Neural progenitor cell (in vitro differentiated cells): ENCODE measurements at regions not wholly inside any gene's neighbourhood (a gene's known extent, or its start where the extent isn't known, plus 50 kb on each side); places are given as distances from the start of the nearest gene placed in this dataset.

Experiments
- DNase-seq: peaks from one replicate; pipeline ENCODE4 v3.0.0-alpha.2; 2016; ENCODE audit warnings: low spot score
- H2AFZ ChIP-seq: fragments of 200-600 bp; sonication (generic); replicated peaks from 2 replicates; pipeline ENCODE4 v1.6.1; 2016; ENCODE audit warnings: antibody characterized with exemption
- H3F3A ChIP-seq: fragments of 200-600 bp; sonication (generic); 2 replicates; pipeline ENCODE4 v1.6.1; 2016; ENCODE audit warnings: antibody characterized with exemption, low read depth
- H3K27ac ChIP-seq: fragments of 200-600 bp; sonication (generic); 2 replicates; pipeline ENCODE4 v1.5.1; 2016; ENCODE audit warnings: mild to moderate bottlenecking
- H3K27me3 ChIP-seq: fragments of 200-600 bp; sonication (generic); 2 replicates; pipeline ENCODE4 v1.6.1; 2016; ENCODE audit warnings: mild to moderate bottlenecking, moderate library complexity
- H3K36me3 ChIP-seq: fragments of 200-600 bp; sonication (generic); 2 replicates; pipeline ENCODE4 v1.5.1; 2016
- H3K4me1 ChIP-seq: fragments of 200-600 bp; sonication (generic); 2 replicates; pipeline ENCODE4 v1.6.1; 2016; ENCODE audit warnings: mixed run types
- H3K4me2 ChIP-seq: fragments of 200-600 bp; sonication (generic); 2 replicates; pipeline ENCODE4 v1.6.1; 2016
- H3K4me3 ChIP-seq: fragments of 200-600 bp; sonication (generic); 2 replicates; pipeline ENCODE4 v1.5.1; 2016
- H3K79me2 ChIP-seq: fragments of 200-600 bp; sonication (generic); 2 replicates; pipeline ENCODE4 v1.6.1; 2016; ENCODE audit warnings: low read depth
- H3K9ac ChIP-seq: fragments of 200-600 bp; sonication (generic); 2 replicates; pipeline ENCODE4 v1.6.1; 2016
- H3K9me3 ChIP-seq: fragments of 200-600 bp; sonication (generic); 2 replicates; pipeline ENCODE4 v1.5.1; 2016; ENCODE audit warnings: low read depth
- H4K20me1 ChIP-seq: fragments of 200-600 bp; sonication (generic); 2 replicates; pipeline ENCODE4 v1.6.1; 2016; ENCODE audit warnings: low read depth
- H3K27ac Mint-ChIP-seq: 3 replicates; pipeline ENCODE4 v1.8.0; 2021; ENCODE audit warnings: mixed read lengths
- H3K27me3 Mint-ChIP-seq: 2 replicates; pipeline ENCODE4 v1.8.0; 2022; ENCODE audit warnings: low read depth, mild to moderate bottlenecking, inconsistent platforms, moderate library complexity, mixed read lengths; ENCODE audit not compliant: insufficient read depth
- H3K36me3 Mint-ChIP-seq: 3 replicates; pipeline ENCODE4 v1.8.0; 2021; ENCODE audit warnings: mixed read lengths
- H3K4me1 Mint-ChIP-seq: 3 replicates; pipeline ENCODE4 v1.8.0; 2021; ENCODE audit warnings: mixed read lengths
- H3K4me3 Mint-ChIP-seq: 3 replicates; pipeline ENCODE4 v1.8.0; 2021; ENCODE audit warnings: mild to moderate bottlenecking, moderate library complexity, mixed read lengths
- H3K9me3 Mint-ChIP-seq: 3 replicates; pipeline ENCODE4 v1.8.0; 2020; ENCODE audit warnings: mixed read lengths
- EZH2 ChIP-seq: fragments of 200-600 bp; sonication (generic); IDR thresholded peaks from 2 replicates; pipeline ENCODE4 v1.6.1; 2017; ENCODE audit warnings: antibody characterized with exemption, mild to moderate bottlenecking, moderate library complexity
- EZH2phosphoT487 ChIP-seq: fragments of 200-600 bp; sonication (generic); IDR thresholded peaks from 2 replicates; pipeline ENCODE4 v1.6.1; 2017; ENCODE audit warnings: antibody characterized with exemption
- TF ChIP-seq, protein P1 (sequence below): fragments of 200-600 bp; sonication (generic); IDR thresholded peaks from 2 replicates; pipeline ENCODE4 v1.5.1; 2017; ENCODE audit warnings: antibody characterized with exemption, mild to moderate bottlenecking

DNA sequence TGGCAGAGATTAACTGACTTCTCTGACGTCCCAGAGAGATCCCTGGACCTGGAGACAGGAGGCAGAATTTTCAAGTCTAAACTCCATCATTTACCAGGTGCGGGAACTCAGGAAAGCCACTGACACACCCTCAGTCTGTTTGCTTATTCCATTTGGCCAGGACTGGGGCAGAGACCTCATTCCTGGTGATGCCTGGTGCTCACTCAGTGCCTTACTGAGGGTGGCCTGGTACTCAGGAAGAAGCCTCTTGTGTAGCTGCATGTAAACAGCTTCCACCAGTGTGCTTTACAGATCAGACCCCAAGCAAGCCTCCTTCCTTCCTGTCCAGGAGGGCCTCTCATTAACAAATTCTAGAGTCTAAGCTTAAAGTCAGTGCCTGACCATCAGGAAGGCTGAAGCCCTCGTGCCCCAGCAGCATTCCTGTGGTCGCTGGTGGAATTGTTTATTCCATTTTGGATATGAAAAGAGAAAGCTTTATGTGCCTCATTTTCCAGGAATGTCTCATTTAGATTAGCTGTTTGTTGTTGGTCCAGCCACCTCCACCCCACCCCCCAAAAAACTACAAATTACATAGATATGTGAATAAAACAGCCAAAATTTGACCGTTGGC is 236.1 kb upstream of the CDH5 start:
- no peak for DNase-seq
- Mint-ChIP-seq H3K27ac (no peak overlapping the region), H3K9me3 (no peaks in the 10 kb centered on the region), H3K27me3 (peaks cover 16% of the 10 kb centered on the region), H3K36me3 (no peaks in the 10 kb centered on the region), H3K4me1 (peaks cover 41% of the 10 kb centered on the region), H3K4me3 (no peak overlapping the region)
- H3K27ac ChIP-seq = no peak overlapping the region
- no peaks in the 10 kb centered on the region for H4K20me1 ChIP-seq
- H3K4me1 ChIP-seq = peaks cover 15% of the 10 kb centered on the region
- H3K27me3 ChIP-seq = peaks cover 18% of the 10 kb centered on the region
- no peaks in the 10 kb centered on the region for H3K79me2 ChIP-seq
- no peak overlapping the region for H2AFZ ChIP-seq
- H3K9ac ChIP-seq = no peak overlapping the region
- peak overlapping the region; percentile 29 for H3K4me2 ChIP-seq
- H3K36me3 ChIP-seq = no peaks in the 10 kb centered on the region
- TF ChIP-seq EZH2phosphoT487 (no peak), EZH2 (no peak)
- TF ChIP-seq, protein P1, sequence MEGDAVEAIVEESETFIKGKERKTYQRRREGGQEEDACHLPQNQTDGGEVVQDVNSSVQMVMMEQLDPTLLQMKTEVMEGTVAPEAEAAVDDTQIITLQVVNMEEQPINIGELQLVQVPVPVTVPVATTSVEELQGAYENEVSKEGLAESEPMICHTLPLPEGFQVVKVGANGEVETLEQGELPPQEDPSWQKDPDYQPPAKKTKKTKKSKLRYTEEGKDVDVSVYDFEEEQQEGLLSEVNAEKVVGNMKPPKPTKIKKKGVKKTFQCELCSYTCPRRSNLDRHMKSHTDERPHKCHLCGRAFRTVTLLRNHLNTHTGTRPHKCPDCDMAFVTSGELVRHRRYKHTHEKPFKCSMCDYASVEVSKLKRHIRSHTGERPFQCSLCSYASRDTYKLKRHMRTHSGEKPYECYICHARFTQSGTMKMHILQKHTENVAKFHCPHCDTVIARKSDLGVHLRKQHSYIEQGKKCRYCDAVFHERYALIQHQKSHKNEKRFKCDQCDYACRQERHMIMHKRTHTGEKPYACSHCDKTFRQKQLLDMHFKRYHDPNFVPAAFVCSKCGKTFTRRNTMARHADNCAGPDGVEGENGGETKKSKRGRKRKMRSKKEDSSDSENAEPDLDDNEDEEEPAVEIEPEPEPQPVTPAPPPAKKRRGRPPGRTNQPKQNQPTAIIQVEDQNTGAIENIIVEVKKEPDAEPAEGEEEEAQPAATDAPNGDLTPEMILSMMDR = no peak
- no peaks in the 10 kb centered on the region for H3K9me3 ChIP-seq
- H3F3A ChIP-seq = no peaks in the 10 kb centered on the region
- H3K4me3 ChIP-seq = no peak overlapping the region

DNA sequence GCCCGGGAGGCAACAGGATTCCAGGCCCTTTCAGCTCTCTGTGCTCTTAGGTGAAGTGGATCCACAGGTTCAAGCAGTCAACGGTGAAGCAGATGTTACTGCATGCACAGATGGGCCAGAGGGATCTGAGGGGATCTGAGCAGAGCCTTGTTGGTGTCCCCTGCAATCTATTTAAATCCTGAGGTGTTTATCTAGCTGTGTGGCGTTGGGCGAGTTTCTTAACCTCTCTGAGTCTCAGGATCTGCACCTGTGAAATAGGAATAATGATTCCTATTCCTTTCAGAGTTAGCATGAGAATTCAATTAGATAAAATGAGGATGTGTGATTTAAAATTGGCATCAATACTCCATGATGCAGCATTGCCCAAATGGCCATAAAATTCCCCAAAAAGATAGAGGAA is 237.3 kb upstream of the CDH5 start:
- peaks cover 15% of the 10 kb centered on the region for H3K4me1 ChIP-seq
- no peaks in the 10 kb centered on the region for H3F3A ChIP-seq
- Mint-ChIP-seq H3K27me3 (peaks cover 16% of the 10 kb centered on the region), H3K4me1 (peaks cover 35% of the 10 kb centered on the region), H3K9me3 (no peaks in the 10 kb centered on the region), H3K27ac (no peak overlapping the region), H3K36me3 (no peaks in the 10 kb centered on the region), H3K4me3 (no peak overlapping the region)
- no peak for DNase-seq
- no peaks in the 10 kb centered on the region for H4K20me1 ChIP-seq
- no peaks in the 10 kb centered on the region for H3K36me3 ChIP-seq
- no peak overlapping the region for H3K4me3 ChIP-seq
- H3K9me3 ChIP-seq = no peaks in the 10 kb centered on the region
- no peak overlapping the region for H2AFZ ChIP-seq
- H3K27ac ChIP-seq = no peak overlapping the region
- H3K79me2 ChIP-seq = no peaks in the 10 kb centered on the region
- no peak overlapping the region for H3K9ac ChIP-seq
- H3K27me3 ChIP-seq = peaks cover 18% of the 10 kb centered on the region
- H3K4me2 ChIP-seq = no peak overlapping the region
- no peak for TF ChIP-seq EZH2phosphoT487
- no peak for TF ChIP-seq EZH2
- TF ChIP-seq, protein P1 = no peak

DNA sequence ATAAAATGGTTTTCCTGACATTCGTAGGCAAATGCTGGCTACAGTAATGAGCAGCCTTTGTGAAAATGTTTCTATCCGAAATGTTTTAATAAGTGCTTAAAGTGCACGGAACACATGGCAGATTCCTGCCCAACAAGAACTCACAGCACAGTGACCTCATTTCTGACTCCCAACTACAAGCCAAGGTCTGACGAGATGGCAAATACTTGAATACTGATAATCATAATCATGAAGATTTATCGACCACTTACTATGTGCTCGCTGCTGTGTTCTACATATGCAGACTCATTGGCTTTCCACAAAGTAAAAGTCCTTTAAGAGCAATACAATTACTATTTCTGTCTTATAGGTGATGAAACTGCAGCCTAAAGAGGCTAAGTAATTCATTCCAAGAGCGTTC is 238.1 kb upstream of the CDH5 start:
- peaks cover 18% of the 10 kb centered on the region for H3K27me3 ChIP-seq
- no peak overlapping the region for H3K27ac ChIP-seq
- TF ChIP-seq EZH2 = no peak
- TF ChIP-seq, protein P1 = no peak
- TF ChIP-seq EZH2phosphoT487 = no peak
- H3K27ac Mint-ChIP-seq = no peak overlapping the region
- H3K36me3 Mint-ChIP-seq = no peaks in the 10 kb centered on the region
- no peaks in the 10 kb centered on the region for H4K20me1 ChIP-seq
- no peaks in the 10 kb centered on the region for H3K9me3 ChIP-seq
- H3K4me1 Mint-ChIP-seq = peaks cover 35% of the 10 kb centered on the region
- H3K9ac ChIP-seq = no peak overlapping the region
- H3K4me1 ChIP-seq = peaks cover 15% of the 10 kb centered on the region
- H3F3A ChIP-seq = no peaks in the 10 kb centered on the region
- no peaks in the 10 kb centered on the region for H3K9me3 Mint-ChIP-seq
- H3K27me3 Mint-ChIP-seq = peaks cover 13% of the 10 kb centered on the region
- H3K4me3 ChIP-seq = no peak overlapping the region
- no peaks in the 10 kb centered on the region for H3K36me3 ChIP-seq
- H3K4me3 Mint-ChIP-seq = peak overlapping the region; percentile 29
- H3K79me2 ChIP-seq = no peaks in the 10 kb centered on the region
- no peak overlapping the region for H2AFZ ChIP-seq
- DNase-seq = no peak
- H3K4me2 ChIP-seq = no peak overlapping the region
